ENCODE measurements at regions not wholly inside any gene's neighbourhood (a gene's known extent, or its start where the extent isn't known, plus 50 kb on each side); places are given as distances from the start of the nearest gene placed in this dataset.

- no peak for TF ChIP-seq BCLAF1 (IDR thresholded peaks at IDR 0.05; ENCODE audit: borderline replicate concordance in 1 of 2, control insufficient read depth in 1 of 2, low read depth in 2 of 2, low read length in 1 of 2)
- no peak for TF ChIP-seq MECOM (CRISPR knock-in tag; IDR thresholded peaks at IDR 0.05)
- no peak for TF ChIP-seq ZNF175 (CRISPR knock-in tag; IDR thresholded peaks at IDR 0.05; ENCODE audit: low read depth)
- TF ChIP-seq ZNF778 (CRISPR knock-in tag; IDR thresholded peaks at IDR 0.05) = no peak
- TF ChIP-seq ZNF780A (CRISPR knock-in tag; IDR thresholded peaks at IDR 0.05) = no peak
- TF ChIP-seq THRAP3 (IDR thresholded peaks at IDR 0.05; ENCODE audit: borderline replicate concordance) = no peak
- TF ChIP-seq BCOR (IDR thresholded peaks at IDR 0.05) = peak; percentile 87
- TF ChIP-seq ZFP30 (CRISPR knock-in tag; IDR thresholded peaks at IDR 0.05; ENCODE audit: borderline replicate concordance) = no peak
- TF ChIP-seq DPF2 (IDR thresholded peaks at IDR 0.05) = peak; percentile 90
- no peak for TF ChIP-seq ESRRB (CRISPR knock-in tag; IDR thresholded peaks at IDR 0.05; ENCODE audit: borderline replicate concordance)
- 0 out of 4 replicates have a peak, but pooled peaks of 1 of the 2 experiments have one; percentile 42 for TF ChIP-seq ETV6 (IDR thresholded peaks at IDR 0.05; ENCODE audit: borderline replicate concordance in 1 of 2, low read depth in 2 of 2, low read length in 1 of 2)
- no peak for TF ChIP-seq ETV6 (CRISPR knock-in tag; IDR thresholded peaks at IDR 0.05; ENCODE audit: borderline replicate concordance)
- peak in 1 of 2 experiments; percentile 79; a peak in 2 of 4 replicates for TF ChIP-seq HDAC1 (IDR thresholded peaks at IDR 0.05)
- no peak for TF ChIP-seq ERF (CRISPR knock-in tag; IDR thresholded peaks at IDR 0.05)
- TF ChIP-seq ZZZ3 (IDR thresholded peaks at IDR 0.05) = no peak
- no peak for TF ChIP-seq ARID4B (CRISPR knock-in tag; IDR thresholded peaks at IDR 0.05)
- TF ChIP-seq ZFP1 (CRISPR knock-in tag; IDR thresholded peaks at IDR 0.05) = no peak
- no peak for TF ChIP-seq NFATC3 (IDR thresholded peaks at IDR 0.05)
- TF ChIP-seq RFX7 (CRISPR knock-in tag; IDR thresholded peaks at IDR 0.05) = no peak
- TF ChIP-seq ZNF3 (CRISPR knock-in tag; IDR thresholded peaks at IDR 0.05) = no peak
- TF ChIP-seq PPARD (CRISPR knock-in tag; IDR thresholded peaks at IDR 0.05) = no peak
- TF ChIP-seq KLF10 (CRISPR knock-in tag; IDR thresholded peaks at IDR 0.05) = no peak
- TF ChIP-seq GABPA (tag; conservative IDR thresholded peaks at IDR 0.05; ENCODE audit: low read depth) = no peak
- peak; percentile 34; the same call in 1 of the 2 replicates for TF ChIP-seq NFE2 (IDR thresholded peaks at IDR 0.05; ENCODE audit: low read depth)
Measured at GRCh38 chr15:81942157-81942556, 103.7 kb downstream of the MEX3B start (continued).
